Central memory CD4-positive, alpha-beta T cell (primary cell): ENCODE measurements at regions not wholly inside any gene's neighbourhood (a gene's known extent, or its start where the extent isn't known, plus 50 kb on each side); places are given as distances from the start of the nearest gene placed in this dataset.
"Not testable (repeated sequence)": the region's sequence is repeated elsewhere in the genome, so short reads cannot be mapped to it uniquely, and the experiment has no call there.

ENCODE experiments used
- DNase-seq: peaks from one replicate; pipeline ENCODE4 v3.0.0; 2022

- no peak for DNase-seq
Observed at GRCh38 chrX:16320765-16321355, 153.6 kb downstream of the MAGEB17 start.

GRCh38 chrX:16333453-16333852, 166.2 kb downstream of the MAGEB17 start:
- no peak for DNase-seq

- DNase-seq: no peak
Observed at GRCh38 chrX:16335181-16335580, 167.9 kb downstream of the MAGEB17 start.

- DNase-seq: no peak
Observed at GRCh38 chrX:16347968-16348670, 180.8 kb downstream of the MAGEB17 start.

DNA sequence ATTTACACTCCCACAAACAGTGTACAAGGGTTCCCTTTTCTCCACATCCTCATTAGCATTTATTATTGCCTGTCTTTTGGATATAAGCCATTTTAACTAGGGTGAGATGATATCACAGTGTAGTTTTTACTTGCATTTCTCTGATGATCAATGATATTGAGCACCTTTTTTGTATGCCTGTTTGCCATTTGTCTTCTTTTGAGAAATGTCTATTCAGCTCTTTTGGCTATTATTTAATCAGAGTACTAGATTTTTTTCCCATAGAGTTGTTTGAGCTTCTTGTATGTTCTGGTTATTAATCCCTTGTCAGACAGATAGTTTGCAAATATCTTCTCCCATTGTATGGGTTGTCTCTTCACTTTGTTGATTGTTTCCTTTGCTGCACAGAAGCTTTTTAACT, 190.6 kb downstream of the MAGEB17 start:
- no peak for DNase-seq

- DNase-seq: not testable (repeated sequence)
Observed at GRCh38 chrX:16360056-16360455, 192.8 kb downstream of the MAGEB17 start.

GRCh38 chrX:16368696-16369095, 201.4 kb downstream of the MAGEB17 start:
- DNase-seq: no peak

DNA sequence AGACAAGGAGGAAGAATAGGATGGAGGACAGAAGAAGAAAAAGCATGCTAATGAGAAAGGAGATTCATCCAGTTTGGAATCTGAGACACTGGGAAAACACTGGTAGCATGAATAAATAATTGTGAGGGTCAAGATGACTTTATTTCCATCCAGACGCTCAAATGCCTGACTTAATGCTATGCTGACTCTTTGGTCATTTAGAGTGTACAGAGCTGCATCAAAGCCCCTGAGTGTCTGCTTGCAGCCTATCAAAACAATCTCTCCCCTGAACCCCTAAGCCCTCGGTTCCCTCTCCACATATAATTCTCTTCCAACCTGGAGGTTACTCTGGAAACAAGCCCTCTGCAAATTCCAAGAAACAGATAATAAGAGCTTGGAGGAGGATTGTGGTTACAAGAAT, 208.8 kb downstream of the MAGEB17 start:
- DNase-seq: no peak

DNA sequence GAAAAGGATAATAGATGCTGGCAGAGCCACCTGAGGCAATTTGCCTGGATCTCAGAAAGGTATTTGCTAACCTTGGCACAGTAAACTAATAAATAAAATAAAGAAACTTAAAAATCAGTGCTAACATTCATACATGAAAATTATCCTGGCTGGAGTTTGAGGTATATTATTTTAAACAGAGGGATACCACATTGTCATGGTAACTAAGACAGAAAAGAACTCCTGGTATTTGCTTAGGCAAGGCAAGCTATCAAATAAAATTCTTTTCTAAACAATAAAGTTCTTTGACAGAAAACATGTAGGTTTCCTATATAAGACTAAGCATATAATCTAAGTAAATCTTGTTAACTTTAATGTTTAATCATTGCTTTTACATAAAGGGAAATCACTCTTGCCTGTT, 218.8 kb downstream of the MAGEB17 start:
- no peak for DNase-seq

- no peak for DNase-seq
Observed at GRCh38 chrX:16392597-16392996, 225.3 kb downstream of the MAGEB17 start.

DNA sequence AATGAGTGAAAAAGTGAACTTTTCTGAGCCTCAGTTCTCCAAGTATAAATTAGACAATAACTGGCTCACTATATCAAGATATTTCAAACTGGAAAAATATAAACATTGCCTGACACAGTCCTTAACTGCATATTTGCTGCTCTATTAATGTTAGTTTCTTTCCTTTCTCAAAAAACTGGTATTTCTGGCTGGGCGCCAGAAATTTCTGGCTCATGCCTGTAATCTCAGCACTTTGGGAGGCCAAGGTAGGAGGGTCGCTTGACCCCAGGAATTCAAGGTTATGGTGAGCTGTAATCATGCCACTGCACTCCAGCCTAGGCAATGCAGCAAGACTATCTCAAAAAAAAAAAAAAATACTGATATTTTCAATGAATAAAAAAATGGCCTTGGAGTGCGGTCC, 227.0 kb downstream of the MAGEB17 start:
- no peak for DNase-seq

GRCh38 chrX:16403808-16404207, 236.5 kb downstream of the MAGEB17 start:
- no peak for DNase-seq

GRCh38 chrX:16416588-16416987, 233.4 kb upstream of the S100G start:
- DNase-seq: no peak

DNA sequence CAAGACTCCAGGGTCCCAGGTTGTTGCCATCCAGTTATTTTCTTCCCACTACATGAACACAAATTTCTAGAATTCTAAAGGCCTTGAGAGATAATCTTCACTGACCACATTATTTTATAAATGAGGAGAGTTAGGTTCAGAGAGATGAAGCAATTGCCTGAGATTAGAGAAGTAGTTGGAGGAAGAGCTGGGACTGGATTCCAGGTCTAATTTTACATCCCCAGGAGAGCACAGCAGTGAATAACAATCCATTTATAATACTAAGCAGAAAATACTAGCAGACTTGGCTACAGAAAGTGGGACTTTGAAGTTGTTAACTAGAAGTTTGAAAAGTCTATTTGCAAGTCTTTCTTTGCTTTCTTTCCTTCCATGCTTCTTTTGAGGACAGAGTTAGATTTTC, 231.3 kb upstream of the S100G start:
- DNase-seq: no peak

DNA sequence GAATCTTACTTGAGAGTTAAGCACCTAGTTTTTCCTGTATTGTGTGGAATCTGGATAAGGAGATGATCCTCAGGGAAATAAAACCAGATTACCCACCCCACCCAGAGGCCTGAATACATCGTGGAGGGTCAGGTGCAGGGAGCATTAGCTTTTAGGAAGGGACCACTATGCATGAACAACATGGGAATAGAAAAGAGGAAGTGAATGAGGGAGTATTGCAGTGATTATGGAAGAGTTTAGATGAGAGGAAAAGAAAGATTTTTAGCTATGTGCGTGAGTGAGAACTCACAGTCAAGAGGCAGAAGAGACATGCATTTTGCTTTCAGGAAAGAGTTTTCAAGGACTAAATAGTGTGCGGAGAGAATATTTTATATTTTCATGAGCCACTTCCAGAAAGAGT, 222.3 kb upstream of the S100G start:
- DNase-seq: no peak

DNA sequence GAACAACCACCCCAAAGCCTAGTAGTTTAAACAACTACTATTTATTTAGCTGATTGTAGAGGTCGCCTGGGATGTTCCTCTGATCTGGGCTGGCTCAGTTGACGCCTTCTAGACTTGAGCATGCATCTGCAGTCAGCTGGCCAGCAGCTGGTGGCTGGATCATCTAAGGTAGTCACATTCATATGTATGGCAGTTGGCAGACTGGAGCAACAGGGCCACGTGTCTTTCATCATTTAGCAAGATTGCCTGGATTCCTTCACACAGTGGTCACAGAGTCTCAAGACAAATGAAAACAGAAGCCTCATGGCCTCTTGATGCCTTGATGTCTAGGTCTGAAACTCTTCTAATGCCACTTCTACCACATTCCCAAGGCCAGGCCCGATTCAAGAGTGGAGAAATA, 220.6 kb upstream of the S100G start:
- DNase-seq: no peak

GRCh38 chrX:16431266-16431665, 218.7 kb upstream of the S100G start:
- no peak for DNase-seq

DNA sequence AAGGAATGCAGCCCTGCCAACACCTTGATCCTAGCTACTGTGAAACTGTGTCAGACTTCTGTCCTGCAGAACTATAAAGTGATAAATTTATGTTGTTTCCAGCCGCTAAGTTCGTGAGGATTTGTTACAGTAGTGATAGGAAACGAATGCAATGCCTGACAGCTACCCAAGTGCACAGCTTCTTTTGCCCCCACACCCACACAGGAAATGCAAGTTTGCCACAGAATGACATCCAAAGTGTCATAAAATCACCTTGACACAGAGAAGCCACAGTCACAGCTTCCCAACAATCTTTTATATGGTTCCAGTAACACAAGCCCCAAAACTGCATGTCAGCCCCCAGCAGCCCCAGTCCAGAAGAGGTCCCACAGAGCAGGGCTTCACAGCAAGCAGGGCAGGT, 216.9 kb upstream of the S100G start:
- peak; percentile 17 for DNase-seq

DNA sequence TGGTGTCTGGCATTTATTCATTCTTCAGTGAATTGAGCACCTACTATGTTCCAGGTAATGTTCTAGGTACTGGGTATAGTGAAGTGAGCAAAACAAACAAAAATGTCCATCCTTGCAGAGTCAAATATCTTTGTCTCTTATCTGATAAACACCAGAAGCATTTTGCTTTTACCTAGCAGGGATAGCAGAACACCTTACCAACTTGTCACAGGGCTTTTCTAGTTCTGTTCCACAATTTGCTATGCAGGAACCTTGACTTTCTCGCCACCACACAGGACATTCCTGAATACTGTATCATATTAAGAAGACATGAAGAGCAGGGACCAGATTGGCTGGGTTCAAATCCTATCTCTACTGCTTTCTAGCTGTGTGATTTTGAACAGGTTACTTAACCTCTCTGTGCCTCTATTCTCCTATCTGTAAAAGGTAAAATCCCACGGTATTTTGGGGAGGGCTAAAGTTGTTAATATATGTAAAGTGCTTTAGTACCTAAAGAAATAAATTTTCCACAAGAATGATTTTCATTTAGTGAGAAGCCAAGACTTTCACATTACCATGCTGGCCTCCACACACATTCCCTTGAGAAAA, 214.5 kb upstream of the S100G start:
- DNase-seq: no peak

- peak; percentile 43 for DNase-seq
Observed at GRCh38 chrX:16436348-16437188, 213.4 kb upstream of the S100G start.

GRCh38 chrX:16440446-16440845, 209.5 kb upstream of the S100G start:
- no peak for DNase-seq

DNA sequence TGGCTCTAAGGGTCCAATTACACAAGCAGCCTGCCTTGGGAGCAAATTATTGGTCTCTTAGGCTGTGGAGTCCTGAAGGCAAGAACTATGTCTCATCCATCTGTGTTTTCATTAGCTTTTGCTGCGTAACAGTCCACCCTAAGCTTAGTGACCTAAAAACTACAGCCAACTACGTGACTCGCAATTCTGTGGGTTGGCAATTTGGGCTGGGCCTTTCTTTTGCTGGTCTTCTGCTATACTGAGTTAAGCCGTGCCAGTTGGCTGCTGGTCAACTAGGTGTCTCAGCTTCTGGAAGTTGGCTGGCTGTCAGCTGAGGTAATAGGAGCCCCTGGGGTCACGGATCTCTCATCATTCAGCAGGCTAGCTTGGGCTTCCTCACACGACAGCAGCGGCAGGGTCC, 205.6 kb upstream of the S100G start:
- DNase-seq: no peak

DNA sequence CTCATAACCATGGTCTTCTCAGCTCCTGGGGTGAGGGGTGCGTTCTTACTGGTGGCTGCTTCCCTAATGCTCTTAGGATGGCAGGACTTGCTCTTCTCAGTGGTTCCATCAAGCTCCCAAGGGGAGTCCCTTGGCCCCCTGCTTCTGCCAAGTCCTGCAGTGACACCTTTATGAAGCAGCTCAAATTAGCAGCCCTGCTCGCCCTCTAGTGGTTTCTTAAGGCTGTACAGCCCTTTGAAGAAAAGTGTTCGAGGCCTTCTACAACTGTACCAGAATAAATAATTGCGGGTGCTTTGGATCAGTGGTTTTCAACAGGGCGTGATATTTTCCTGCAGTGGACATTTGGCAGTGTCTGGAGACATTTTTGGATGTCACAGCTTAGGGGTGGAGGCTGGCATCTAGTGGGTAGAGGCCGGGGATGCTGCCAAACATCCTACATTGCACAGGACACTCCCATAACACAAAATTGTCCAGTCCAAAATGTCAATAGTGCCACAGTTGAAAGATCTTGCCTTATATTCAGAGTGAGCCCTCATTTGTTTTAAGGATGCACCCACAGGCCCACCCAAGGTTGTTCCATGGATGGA, 204.7 kb upstream of the S100G start:
- DNase-seq: peak; percentile 28
